HepG2 (cell line): ENCODE measurements at regions not wholly inside any gene's neighbourhood (a gene's known extent, or its start where the extent isn't known, plus 50 kb on each side); places are given as distances from the start of the nearest gene placed in this dataset.
"Not testable (repeated sequence)": the region's sequence is repeated elsewhere in the genome, so short reads cannot be mapped to it uniquely, and the experiment has no call there.

Source experiments
- EZH2 ChIP-seq: conservative IDR thresholded peaks from 2 replicates; pipeline ENCODE4 v1.6.1; 2012; ENCODE audit warnings: mild to moderate bottlenecking, low read depth, low read length, moderate library complexity
- GABPB1 ChIP-seq: IDR thresholded peaks from 2 replicates; pipeline ENCODE4 v1.6.1; 2016; ENCODE audit warnings: mild to moderate bottlenecking, missing genetic modification reagents, moderate library complexity, missing compliant biosample characterization
- KAT7 ChIP-seq: IDR thresholded peaks from 2 replicates; pipeline ENCODE4 v1.6.1; 2018; ENCODE audit warnings: borderline replicate concordance, missing compliant biosample characterization
- MEIS1 ChIP-seq: sonication (generic); formaldehyde crosslinking; IDR thresholded peaks from 2 replicates; pipeline ENCODE4 v1.9.0; 2021; ENCODE audit warnings: mild to moderate bottlenecking, missing genetic modification reagents, moderate library complexity, borderline replicate concordance
- MIER2 ChIP-seq: IDR thresholded peaks from 2 replicates; pipeline ENCODE4 v1.6.1; 2016; ENCODE audit warnings: missing biosample characterization, missing genetic modification reagents
- NFATC3 ChIP-seq: sonication (generic); formaldehyde crosslinking; IDR thresholded peaks from 2 replicates; pipeline ENCODE4 v1.5.1; 2020; ENCODE audit warnings: mild to moderate bottlenecking, missing genetic modification reagents
- TF ChIP-seq, protein P1 (sequence below): sonication (generic); formaldehyde crosslinking; IDR thresholded peaks from 2 replicates; pipeline ENCODE4 v1.9.0; 2021; ENCODE audit warnings: missing genetic modification reagents, borderline replicate concordance

- not testable (repeated sequence) for TF ChIP-seq MEIS1; EZH2; NFATC3 (CRISPR knock-in tag); GABPB1 (CRISPR knock-in tag); KAT7 (CRISPR knock-in tag); MIER2 (CRISPR knock-in tag)
- TF ChIP-seq, protein P1, sequence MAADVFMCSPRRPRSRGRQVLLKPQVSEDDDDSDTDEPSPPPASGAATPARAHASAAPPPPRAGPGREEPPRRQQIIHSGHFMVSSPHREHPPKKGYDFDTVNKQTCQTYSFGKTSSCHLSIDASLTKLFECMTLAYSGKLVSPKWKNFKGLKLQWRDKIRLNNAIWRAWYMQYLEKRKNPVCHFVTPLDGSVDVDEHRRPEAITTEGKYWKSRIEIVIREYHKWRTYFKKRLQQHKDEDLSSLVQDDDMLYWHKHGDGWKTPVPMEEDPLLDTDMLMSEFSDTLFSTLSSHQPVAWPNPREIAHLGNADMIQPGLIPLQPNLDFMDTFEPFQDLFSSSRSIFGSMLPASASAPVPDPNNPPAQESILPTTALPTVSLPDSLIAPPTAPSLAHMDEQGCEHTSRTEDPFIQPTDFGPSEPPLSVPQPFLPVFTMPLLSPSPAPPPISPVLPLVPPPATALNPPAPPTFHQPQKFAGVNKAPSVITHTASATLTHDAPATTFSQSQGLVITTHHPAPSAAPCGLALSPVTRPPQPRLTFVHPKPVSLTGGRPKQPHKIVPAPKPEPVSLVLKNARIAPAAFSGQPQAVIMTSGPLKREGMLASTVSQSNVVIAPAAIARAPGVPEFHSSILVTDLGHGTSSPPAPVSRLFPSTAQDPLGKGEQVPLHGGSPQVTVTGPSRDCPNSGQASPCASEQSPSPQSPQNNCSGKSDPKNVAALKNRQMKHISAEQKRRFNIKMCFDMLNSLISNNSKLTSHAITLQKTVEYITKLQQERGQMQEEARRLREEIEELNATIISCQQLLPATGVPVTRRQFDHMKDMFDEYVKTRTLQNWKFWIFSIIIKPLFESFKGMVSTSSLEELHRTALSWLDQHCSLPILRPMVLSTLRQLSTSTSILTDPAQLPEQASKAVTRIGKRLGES, result not testable (repeated sequence)
These were observed 5420.7 kb upstream of the TPTE start for GRCh38 chr21:5100604-5101174.
